ENCODE measurements at regions not wholly inside any gene's neighbourhood (a gene's known extent, or its start where the extent isn't known, plus 50 kb on each side); places are given as distances from the start of the nearest gene placed in this dataset.

GRCh38 chr4:136806844-136807243 is 725.5 kb downstream of the PCDH18 start:
- TF ChIP-seq CTCF (IDR thresholded peaks at IDR 0.05) (no peak), POLR2A (IDR thresholded peaks at IDR 0.05) (no peak), EP300 (IDR thresholded peaks at IDR 0.05) (no peak), POLR2AphosphoS5 (IDR thresholded peaks at IDR 0.05) (no peak)
